ENCODE measurements at regions not wholly inside any gene's neighbourhood (a gene's known extent, or its start where the extent isn't known, plus 50 kb on each side); places are given as distances from the start of the nearest gene placed in this dataset.

- TF ChIP-seq SUZ12 (IDR thresholded peaks at IDR 0.05; ENCODE audit: extremely low read depth, insufficient read depth, insufficient read length) (no peak), ZNF274 (IDR thresholded peaks at IDR 0.05; ENCODE audit: low read depth, low read length) (no peak)
Observed at GRCh38 chr5:119948162-119948561, 318.8 kb downstream of the FAM170A start.
